ENCODE measurements at regions not wholly inside any gene's neighbourhood (a gene's known extent, or its start where the extent isn't known, plus 50 kb on each side); places are given as distances from the start of the nearest gene placed in this dataset.

DNA sequence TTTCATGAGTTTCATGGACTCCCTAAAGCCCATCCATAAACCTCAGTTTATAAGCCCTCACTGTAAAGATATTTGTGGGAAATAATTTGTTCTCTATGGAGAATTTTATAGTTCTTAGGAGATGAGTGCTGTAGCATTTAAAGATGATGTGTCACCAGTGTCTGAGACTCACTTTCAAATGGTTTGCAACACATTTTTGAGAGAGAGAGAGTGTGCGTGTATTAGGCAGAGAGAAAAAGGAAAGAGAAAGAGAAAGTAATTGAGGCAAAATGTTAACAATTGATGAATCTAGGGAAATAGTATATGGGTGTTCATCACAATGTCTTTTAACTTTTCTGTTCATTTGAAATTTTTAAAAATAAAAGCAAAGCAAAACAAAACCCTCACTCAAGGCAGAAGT is 479.0 kb downstream of the ZSWIM6 start:
- no peak for TF ChIP-seq YY1 (IDR thresholded peaks at IDR 0.05; ENCODE audit: low read depth, low read length)
- TF ChIP-seq SIN3A (conservative IDR thresholded peaks at IDR 0.05 in 1 of 2, IDR thresholded peaks at IDR 0.05 in 1 of 2; ENCODE audit: low read depth in 1 of 2, low read length in 2 of 2): no peak
- no peak for TF ChIP-seq EZH2 (IDR thresholded peaks at IDR 0.05; ENCODE audit: low read depth, low read length, severe bottlenecking)
- TF ChIP-seq POLR2A (IDR thresholded peaks at IDR 0.05; ENCODE audit: control extremely low read depth in 1 of 2, low read depth in 2 of 2, low read length in 2 of 2): no peak
- no peak for TF ChIP-seq CREB1 (IDR thresholded peaks at IDR 0.05)
